GM23338 (cell line): ENCODE measurements at regions not wholly inside any gene's neighbourhood (a gene's known extent, or its start where the extent isn't known, plus 50 kb on each side); places are given as distances from the start of the nearest gene placed in this dataset.

Experiments used
- ATAC-seq: fragments of 200-7000 bp; cut with Tn5 transposase; 3 replicates; pipeline ENCODE4 v1.9.1; 2020
- DNase-seq: peaks from one replicate; pipeline ENCODE4 v3.0.0-alpha.2; 2015; ENCODE audit warnings: low spot score
- H2AFZ ChIP-seq: fragments of 200-600 bp; sonication (generic); 2 replicates; pipeline ENCODE4 v1.8.0; 2016; ENCODE audit warnings: antibody characterized with exemption, mild to moderate bottlenecking, moderate library complexity
- H3F3A ChIP-seq: fragments of 200-600 bp; sonication (generic); replicated peaks from 2 replicates; pipeline ENCODE4 v1.8.0; 2017; ENCODE audit warnings: antibody characterized with exemption, mixed run types, low read depth
- H3K27ac ChIP-seq: fragments of 200-600 bp; sonication (generic); 2 replicates; pipeline ENCODE4 v1.6.1; 2016; ENCODE audit warnings: low read depth
- H3K27me3 ChIP-seq: fragments of 200-600 bp; sonication (generic); 2 replicates; pipeline ENCODE4 v1.8.0; 2016; ENCODE audit warnings: mild to moderate bottlenecking, mixed run types, moderate library complexity; ENCODE audit not compliant: insufficient read depth
- H3K36me3 ChIP-seq: fragments of 200-600 bp; sonication (generic); 2 replicates; pipeline ENCODE4 v1.8.0; 2016; ENCODE audit warnings: mild to moderate bottlenecking; ENCODE audit not compliant: insufficient read depth
- H3K4me1 ChIP-seq: fragments of 200-600 bp; sonication (generic); 2 replicates; pipeline ENCODE4 v1.8.0; 2016; ENCODE audit warnings: mild to moderate bottlenecking, moderate library complexity; ENCODE audit not compliant: insufficient read depth
- H3K4me2 ChIP-seq: fragments of 200-600 bp; sonication (generic); 2 replicates; pipeline ENCODE4 v1.7.1; 2017; ENCODE audit warnings: mixed run types
- H3K4me3 ChIP-seq: fragments of 200-600 bp; sonication (generic); 2 replicates; pipeline ENCODE4 v1.6.1; 2016; ENCODE audit warnings: mixed run types
- H3K79me2 ChIP-seq: fragments of 200-600 bp; sonication (generic); replicated peaks from 2 replicates; pipeline ENCODE4 v1.8.0; 2017; ENCODE audit warnings: mild to moderate bottlenecking; ENCODE audit not compliant: insufficient read depth
- H3K9me2 ChIP-seq: fragments of 200-600 bp; sonication (generic); 2 replicates; pipeline ENCODE4 v1.8.0; 2017; ENCODE audit not compliant: insufficient read depth
- H4K20me1 ChIP-seq: fragments of 200-600 bp; sonication (generic); replicated peaks from 2 replicates; pipeline ENCODE4 v1.8.0; 2017; ENCODE audit warnings: mild to moderate bottlenecking; ENCODE audit not compliant: insufficient read depth
- H3K27ac Mint-ChIP-seq: 2 replicates; pipeline ENCODE4 v1.8.0; 2020; ENCODE audit warnings: inconsistent platforms, mild to moderate bottlenecking, moderate library complexity, mixed read lengths
- H3K27me3 Mint-ChIP-seq: 3 replicates; pipeline ENCODE4 v1.8.0; 2022; ENCODE audit warnings: low read depth, mild to moderate bottlenecking, moderate library complexity, mixed read lengths, inconsistent platforms; ENCODE audit not compliant: insufficient read depth, poor library complexity
- H3K36me3 Mint-ChIP-seq: 3 replicates; pipeline ENCODE4 v1.8.0; 2021; ENCODE audit warnings: low read depth, mild to moderate bottlenecking, inconsistent platforms, moderate library complexity, mixed read lengths
- H3K4me1 Mint-ChIP-seq: 3 replicates; pipeline ENCODE4 v1.8.0; 2020; ENCODE audit warnings: mild to moderate bottlenecking, inconsistent platforms, mixed read lengths
- H3K4me3 Mint-ChIP-seq: 3 replicates; pipeline ENCODE4 v1.8.0; 2021; ENCODE audit warnings: moderate library complexity, mild to moderate bottlenecking, inconsistent platforms, mixed read lengths
- H3K9me3 Mint-ChIP-seq: 3 replicates; pipeline ENCODE4 v1.8.0; 2020; ENCODE audit warnings: moderate library complexity, mild to moderate bottlenecking, inconsistent platforms, mixed read lengths
- CREB1 ChIP-seq: fragments of 250-450 bp; sonication (Bioruptor Pico); IDR thresholded peaks from 2 replicates; pipeline ENCODE4 v1.5.0; 2020; ENCODE audit warnings: low read depth, mild to moderate bottlenecking, moderate library complexity
- EZH2 ChIP-seq: fragments of 200-600 bp; sonication (generic); IDR thresholded peaks from one replicate; pipeline ENCODE4 v1.8.0; 2017; ENCODE audit warnings: antibody characterized with exemption, mild to moderate bottlenecking, low read depth; ENCODE audit not compliant: unreplicated experiment
- EZH2phosphoT487 ChIP-seq: fragments of 200-600 bp; sonication (generic); IDR thresholded peaks from one replicate; pipeline ENCODE4 v1.8.1; 2018; ENCODE audit warnings: antibody characterized with exemption; ENCODE audit not compliant: unreplicated experiment
- NANOG ChIP-seq: IDR thresholded peaks from 2 replicates; pipeline ENCODE4 v1.6.1; 2016; ENCODE audit warnings: antibody characterized with exemption, borderline replicate concordance
- ZNF114 ChIP-seq: fragments of 250-450 bp; sonication (Bioruptor Pico); IDR thresholded peaks from 2 replicates; pipeline ENCODE4 v1.5.0; 2020; ENCODE audit warnings: mild to moderate bottlenecking, moderate library complexity
- ZNF331 ChIP-seq: fragments of 250-450 bp; sonication (Bioruptor Pico); IDR thresholded peaks from 2 replicates; pipeline ENCODE4 v1.5.0; 2020; ENCODE audit warnings: low read depth, mild to moderate bottlenecking, moderate library complexity
- ZNF462 ChIP-seq: fragments of 250-450 bp; sonication (Bioruptor Pico); IDR thresholded peaks from 2 replicates; pipeline ENCODE4 v1.5.0; 2020; ENCODE audit warnings: mild to moderate bottlenecking, moderate library complexity

GRCh38 chr5:26578002-26578401 is 460.4 kb downstream of the CDH9 start (continued):
- TF ChIP-seq CREB1 (no peak), EZH2 (no peak), ZNF462 (no peak), ZNF331 (CRISPR knock-in tag) (no peak), EZH2phosphoT487 (no peak), ZNF114 (CRISPR knock-in tag) (no peak)

- ATAC-seq = no peak
- Histone ChIP-seq H3K79me2 (no peaks in the 10 kb centered on the region), H3K4me2 (no peak overlapping the region), H3K9me2 (no peaks in the 10 kb centered on the region), H3F3A (no peaks in the 10 kb centered on the region), H3K27ac (no peak overlapping the region), H3K4me3 (no peak overlapping the region), H2AFZ (no peak overlapping the region), H3K4me1 (0 out of 2 replicates have a peak, but pooled peaks cover 4% of the 10 kb centered on the region), H3K27me3 (no peaks in the 10 kb centered on the region), H4K20me1 (no peaks in the 10 kb centered on the region), H3K36me3 (no peaks in the 10 kb centered on the region)
- Mint-ChIP-seq H3K4me1 (peaks cover 5% of the 10 kb centered on the region; the same call in 2 of the 3 replicates), H3K9me3 (no peaks in the 10 kb centered on the region; the same call in 2 of the 3 replicates), H3K36me3 (no peaks in the 10 kb centered on the region; the same call in 1 of the 3 replicates), H3K27me3 (no peaks in the 10 kb centered on the region), H3K4me3 (no peak overlapping the region), H3K27ac (peak overlapping the region; percentile 22; the same call in 1 of the 2 replicates)
- no peak for DNase-seq
- TF ChIP-seq NANOG (no peak), ZNF462 (no peak), CREB1 (no peak)
These were observed 465.9 kb downstream of the CDH9 start for GRCh38 chr5:26572480-26572879.
